CD4-positive, alpha-beta T cell (primary cell): ENCODE measurements at regions not wholly inside any gene's neighbourhood (a gene's known extent, or its start where the extent isn't known, plus 50 kb on each side); places are given as distances from the start of the nearest gene placed in this dataset.

Source experiments
- ATAC-seq: fragments of 200-7000 bp; cut with Tn5 transposase; one replicate; pipeline ENCODE4 v1.10.0; 2022; ENCODE audit warnings: mild to moderate bottlenecking; ENCODE audit not compliant: poor library complexity
- CTCF ChIA-PET: fragments of 350-600 bp; sonication (Branson Sonifier 250); formaldehyde crosslinking; loops from one replicate; lab custom pipeline; 2021; ENCODE audit warnings: antibody characterized with exemption, inconsistent platforms; lab: Charles Lee
- POLR2A ChIA-PET: fragments of 350-600 bp; sonication (Branson Sonifier 250); formaldehyde crosslinking; loops from one replicate; lab custom pipeline; 2021; ENCODE audit warnings: antibody characterized with exemption, inconsistent platforms; lab: Charles Lee
- DNase-seq, 14 experiments: peaks; one replicate each; pipeline ENCODE4 v3.0.0-alpha.2; 2013 to 2020; ENCODE audit warnings: mixed read lengths in 2 of 14
- H3K27ac ChIP-seq, 2 donors: one replicate each; pipeline versions ENCODE4 v1.5.1 to v1.7.0; 2013; ENCODE audit warnings: low read length in 2 of 2, low read depth in 1 of 2, mild to moderate bottlenecking in 1 of 2
- H3K27me3 ChIP-seq, 2 experiments: 1 replicate in 1 of 2; 2 replicates in 1 of 2; pipeline versions ENCODE4 v1.6.1 to v1.7.0; 2013; ENCODE audit warnings: low read length in 2 of 2, control low read depth in 1 of 2, mild to moderate bottlenecking in 1 of 2, moderate library complexity in 1 of 2; ENCODE audit not compliant: insufficient read depth in 2 of 2, control insufficient read depth in 1 of 2
- H3K36me3 ChIP-seq: one replicate; pipeline ENCODE4 v1.6.1; 2013; ENCODE audit warnings: low read length, control low read depth; ENCODE audit not compliant: insufficient read depth
- H3K4me1 ChIP-seq: one replicate; pipeline ENCODE4 v1.6.1; 2013; ENCODE audit warnings: low read length, control low read depth; ENCODE audit not compliant: insufficient read depth
- H3K4me3 ChIP-seq: one replicate; pipeline ENCODE4 v1.5.1; 2013; ENCODE audit warnings: mild to moderate bottlenecking, low read length, moderate library complexity
- H3K9me3 ChIP-seq, 2 experiments: 1 replicate in 1 of 2; 2 replicates in 1 of 2; pipeline versions ENCODE4 v1.6.1 to v1.7.0; 2013; ENCODE audit warnings: low read length in 2 of 2, mild to moderate bottlenecking in 2 of 2, control low read depth in 1 of 2, moderate library complexity in 1 of 2; ENCODE audit not compliant: control insufficient read depth in 1 of 2, insufficient read depth in 1 of 2
- H3K27ac Mint-ChIP-seq: one replicate; pipeline ENCODE4 v1.8.0; 2020; ENCODE audit warnings: mixed read lengths
- H3K27me3 Mint-ChIP-seq: one replicate; pipeline ENCODE4 v1.8.0; 2021; ENCODE audit warnings: mixed read lengths
- H3K36me3 Mint-ChIP-seq: one replicate; pipeline ENCODE4 v1.8.0; 2021; ENCODE audit warnings: low read depth, mixed read lengths
- H3K4me1 Mint-ChIP-seq: one replicate; pipeline ENCODE4 v1.8.0; 2021; ENCODE audit warnings: low read depth, mixed read lengths
- H3K4me3 Mint-ChIP-seq: one replicate; pipeline ENCODE4 v1.8.0; 2020; ENCODE audit warnings: mild to moderate bottlenecking, mixed read lengths
- H3K9me3 Mint-ChIP-seq: one replicate; pipeline ENCODE4 v1.8.0; 2020; ENCODE audit warnings: mixed read lengths
- CTCF ChIP-seq: fragments of 200-600 bp; IDR thresholded peaks from one replicate; pipeline ENCODE4 v1.8.0; 2022; ENCODE audit warnings: antibody characterized with exemption, mild to moderate bottlenecking
- intact Hi-C, 2 experiments: fragments of 100-400 bp; cut with DNase I in 1 of 2; cut with micrococcal nuclease in 1 of 2; formaldehyde crosslinking; loops; one replicate each; pipeline versions ENCODE4 v1.15.1 to v1.9.0; 2023 to 2025; cut with DNase I, micrococcal nuclease

GRCh38 chr13:111908981-111909380 is 158.0 kb upstream of the SOX1 start:
- DNase-seq (no peak), ATAC-seq (no peak)
- Mint-ChIP-seq H3K4me3 (no peak overlapping the region), H3K9me3 (no peaks in the 10 kb centered on the region), H3K27ac (no peak overlapping the region), H3K4me1 (no peaks in the 10 kb centered on the region), H3K27me3 (peaks cover 4% of the 10 kb centered on the region), H3K36me3 (no peaks in the 10 kb centered on the region)
- ChIA-PET POLR2A (no interaction called here), CTCF (no interaction called here)
- no peak for TF ChIP-seq CTCF
- Histone ChIP-seq H3K27ac (no peak overlapping the region), H3K9me3 (peaks cover 0 to 16% of the 10 kb centered on the region in 2 experiments), H3K4me1 (no peaks in the 10 kb centered on the region), H3K36me3 (no peaks in the 10 kb centered on the region), H3K27me3 (no peaks in the 10 kb centered on the region), H3K4me3 (no peak overlapping the region)
- intact Hi-C loops = no loop called here

GRCh38 chr13:111909501-111909900 is 157.4 kb upstream of the SOX1 start:
- Histone ChIP-seq H3K4me3 (no peak overlapping the region), H3K9me3 (peaks cover 0 to 16% of the 10 kb centered on the region in 2 experiments), H3K27ac (no peak overlapping the region), H3K4me1 (no peaks in the 10 kb centered on the region), H3K27me3 (no peaks in the 10 kb centered on the region), H3K36me3 (no peaks in the 10 kb centered on the region)
- ATAC-seq = no peak
- H3K4me3 Mint-ChIP-seq = no peak overlapping the region
- no peak for DNase-seq
- CTCF ChIA-PET = no interaction called here
- intact Hi-C loops = no loop called here
- POLR2A ChIA-PET = no interaction called here
- H3K27me3 Mint-ChIP-seq = peaks cover 4% of the 10 kb centered on the region
- H3K36me3 Mint-ChIP-seq = no peaks in the 10 kb centered on the region
- H3K27ac Mint-ChIP-seq = no peak overlapping the region
- no peaks in the 10 kb centered on the region for H3K9me3 Mint-ChIP-seq
- no peaks in the 10 kb centered on the region for H3K4me1 Mint-ChIP-seq
- TF ChIP-seq CTCF = no peak

- Histone ChIP-seq H3K4me1 (no peaks in the 10 kb centered on the region), H3K9me3 (peaks cover 0 to 13% of the 10 kb centered on the region in 2 experiments), H3K27ac (no peak overlapping the region), H3K27me3 (no peaks in the 10 kb centered on the region), H3K36me3 (no peaks in the 10 kb centered on the region), H3K4me3 (no peak overlapping the region)
- H3K4me1 Mint-ChIP-seq = no peaks in the 10 kb centered on the region
- intact Hi-C loops = no loop called here
- TF ChIP-seq CTCF = no peak
- ATAC-seq (no peak), DNase-seq (no peak)
- no peak overlapping the region for H3K4me3 Mint-ChIP-seq
- no peaks in the 10 kb centered on the region for H3K9me3 Mint-ChIP-seq
- POLR2A ChIA-PET = no interaction called here
- no peak overlapping the region for H3K27ac Mint-ChIP-seq
- peaks cover 4% of the 10 kb centered on the region for H3K27me3 Mint-ChIP-seq
- CTCF ChIA-PET = no interaction called here
- H3K36me3 Mint-ChIP-seq = no peaks in the 10 kb centered on the region
Measured at GRCh38 chr13:111909971-111910671, 156.8 kb upstream of the SOX1 start.
